ENCODE measurements at regions not wholly inside any gene's neighbourhood (a gene's known extent, or its start where the extent isn't known, plus 50 kb on each side); places are given as distances from the start of the nearest gene placed in this dataset.

DNA sequence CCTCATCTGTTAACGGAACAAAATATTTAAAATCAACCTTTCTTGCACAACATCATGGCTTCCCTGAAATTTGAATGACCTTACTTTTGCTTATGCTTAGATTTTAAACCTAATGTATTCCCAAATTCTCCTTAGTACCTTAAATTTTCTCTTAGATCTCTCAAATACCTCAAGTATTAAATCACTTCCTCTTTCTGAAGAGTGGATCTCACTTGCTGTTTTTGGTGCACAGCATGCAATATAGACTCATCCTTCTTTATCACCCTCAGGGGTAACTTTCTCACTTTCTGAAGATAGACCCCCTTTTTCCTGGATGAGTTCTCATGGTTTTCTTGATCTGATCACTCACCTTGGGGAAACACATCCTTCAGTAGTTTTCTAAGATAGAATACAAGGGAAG, 871.7 kb downstream of the DACH1 start:
- TF ChIP-seq, protein P1, sequence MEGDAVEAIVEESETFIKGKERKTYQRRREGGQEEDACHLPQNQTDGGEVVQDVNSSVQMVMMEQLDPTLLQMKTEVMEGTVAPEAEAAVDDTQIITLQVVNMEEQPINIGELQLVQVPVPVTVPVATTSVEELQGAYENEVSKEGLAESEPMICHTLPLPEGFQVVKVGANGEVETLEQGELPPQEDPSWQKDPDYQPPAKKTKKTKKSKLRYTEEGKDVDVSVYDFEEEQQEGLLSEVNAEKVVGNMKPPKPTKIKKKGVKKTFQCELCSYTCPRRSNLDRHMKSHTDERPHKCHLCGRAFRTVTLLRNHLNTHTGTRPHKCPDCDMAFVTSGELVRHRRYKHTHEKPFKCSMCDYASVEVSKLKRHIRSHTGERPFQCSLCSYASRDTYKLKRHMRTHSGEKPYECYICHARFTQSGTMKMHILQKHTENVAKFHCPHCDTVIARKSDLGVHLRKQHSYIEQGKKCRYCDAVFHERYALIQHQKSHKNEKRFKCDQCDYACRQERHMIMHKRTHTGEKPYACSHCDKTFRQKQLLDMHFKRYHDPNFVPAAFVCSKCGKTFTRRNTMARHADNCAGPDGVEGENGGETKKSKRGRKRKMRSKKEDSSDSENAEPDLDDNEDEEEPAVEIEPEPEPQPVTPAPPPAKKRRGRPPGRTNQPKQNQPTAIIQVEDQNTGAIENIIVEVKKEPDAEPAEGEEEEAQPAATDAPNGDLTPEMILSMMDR (conservative IDR thresholded peaks at IDR 0.05), result no peak
- no peak for TF ChIP-seq EZH2 (IDR thresholded peaks at IDR 0.05; ENCODE audit: low read depth)

All from PC-9 (cell line).